HepG2 (cell line): ENCODE measurements at regions not wholly inside any gene's neighbourhood (a gene's known extent, or its start where the extent isn't known, plus 50 kb on each side); places are given as distances from the start of the nearest gene placed in this dataset.

Source experiments
- ATAC-seq: fragments of 200-7000 bp; cut with Tn5 transposase; 3 replicates; pipeline ENCODE4 v1.9.1; 2020; ENCODE audit warnings: mild to moderate bottlenecking, moderate library complexity
- BruUV-seq: library from RNA; stranded (reverse); fragments of 400-500 nt; replicated peaks from 2 replicates; lab custom pipeline; 2021; lab: Mats Ljungman, UMichigan
- CTCF ChIA-PET: fragments of 300-600 bp; formaldehyde crosslinking; extraction: SDS; loops from one replicate; lab custom pipeline; 2021; ENCODE audit warnings: low total read pairs, inconsistent platforms, low intra/inter-chr PET ratio; lab: Yijun Ruan, JAX
- POLR2A ChIA-PET: fragments of 350-600 bp; sonication (Branson Sonifier 250); formaldehyde crosslinking; loops from one replicate; lab custom pipeline; 2020; ENCODE audit warnings: antibody characterized with exemption, inconsistent platforms; lab: Yijun Ruan, JAX
- DNase-seq: peaks from one replicate; pipeline ENCODE4 v3.0.0-alpha.2; 2015; ENCODE audit warnings: low spot score
- FAIRE-seq: peaks from 3 replicates; lab custom pipeline; 2011; peaks lifted over from hg19 to GRCh38; lab: Jason Lieb, UNC
- H2AFZ ChIP-seq: one replicate; pipeline ENCODE4 v1.6.1; 2011; ENCODE audit warnings: low read length, inconsistent platforms
- H3K27ac ChIP-seq: fragments of 300-600 bp; 3 replicates; pipeline ENCODE4 v1.8.0; 2011; ENCODE audit warnings: mixed run types, mild to moderate bottlenecking, mixed read lengths, low read length, inconsistent platforms; ENCODE audit not compliant: insufficient read depth; ENCODE audit errors: extremely low read length
- H3K27me3 ChIP-seq, 2 experiments: fragments of 200-600 bp in 1 of 2; 2 replicates in 1 of 2; 3 replicates in 1 of 2; pipeline versions ENCODE4 v1.6.0 to v1.8.0; 2011; ENCODE audit warnings: low read length in 2 of 2, mild to moderate bottlenecking in 2 of 2, moderate library complexity in 2 of 2, inconsistent platforms in 1 of 2; ENCODE audit not compliant: insufficient read depth in 2 of 2, control insufficient read depth in 1 of 2
- H3K36me3 ChIP-seq, 2 experiments: fragments of 200-600 bp in 1 of 2; replicated peaks in 1 of 2; 2 replicates in 1 of 2; 3 replicates in 1 of 2; pipeline versions ENCODE4 v1.5.1 to v1.8.0; 2011; ENCODE audit warnings: low read length in 2 of 2, inconsistent platforms in 1 of 2; ENCODE audit not compliant: insufficient read depth in 2 of 2, control insufficient read depth in 1 of 2
- H3K4me1 ChIP-seq: 2 replicates; pipeline ENCODE4 v1.5.1; 2012; ENCODE audit warnings: low read length, inconsistent platforms; ENCODE audit not compliant: insufficient read depth
- H3K4me2 ChIP-seq: 2 replicates; pipeline ENCODE4 v1.6.0; 2011; ENCODE audit warnings: low read depth, low read length, inconsistent platforms
- H3K4me3 ChIP-seq, 3 experiments: fragments of 200-600 bp in 1 of 3; sonication (generic), shearing (Covaris generic) in 1 of 3; replicated peaks in 1 of 3; 2 replicates each; pipeline ENCODE4 v1.5.1; 2011 to 2016; ENCODE audit warnings: low read length in 3 of 3, inconsistent platforms in 2 of 3, low read depth in 2 of 3, mild to moderate bottlenecking in 2 of 3, control low read depth in 1 of 3, mixed read lengths in 1 of 3; ENCODE audit not compliant: insufficient read depth in 1 of 3
- H3K79me2 ChIP-seq: one replicate; pipeline ENCODE4 v1.6.1; 2011; ENCODE audit warnings: low read length, inconsistent platforms; ENCODE audit not compliant: insufficient read depth
- H3K9ac ChIP-seq: 2 replicates; pipeline ENCODE4 v1.6.0; 2011; ENCODE audit warnings: mild to moderate bottlenecking, low read depth, low read length, inconsistent platforms; ENCODE audit not compliant: insufficient read depth
- H3K9me3 ChIP-seq: 2 replicates; pipeline ENCODE4 v1.5.1; 2012; ENCODE audit warnings: mild to moderate bottlenecking, low read length
- H4K20me1 ChIP-seq: 2 replicates; pipeline ENCODE4 v1.6.0; 2011; ENCODE audit warnings: inconsistent platforms, mild to moderate bottlenecking, low read length, moderate library complexity; ENCODE audit not compliant: insufficient read depth
- ATF6 ChIP-seq: sonication (generic); formaldehyde crosslinking; conservative IDR thresholded peaks from 2 replicates; pipeline ENCODE4 v1.4.0; 2020; ENCODE audit warnings: missing genetic modification reagents
- BCL3 ChIP-seq: sonication (generic); formaldehyde crosslinking; IDR thresholded peaks from 2 replicates; pipeline ENCODE4 v1.5.1; 2020; ENCODE audit warnings: mild to moderate bottlenecking, missing genetic modification reagents, moderate library complexity
- FOXA1 ChIP-seq, 2 experiments: fragments of 450-650 bp in 1 of 2; sonication (generic) in 1 of 2; formaldehyde crosslinking in 1 of 2; IDR thresholded peaks; 2 replicates each; pipeline versions ENCODE4 v1.4.0 to v1.6.1; 2016 to 2020; ENCODE audit warnings: missing genetic modification reagents in 1 of 2
- HOXA7 ChIP-seq: sonication (generic); formaldehyde crosslinking; IDR thresholded peaks from 2 replicates; pipeline ENCODE4 v1.8.1; 2022; ENCODE audit warnings: mild to moderate bottlenecking, missing genetic modification reagents, moderate library complexity
- NR2F6 ChIP-seq, 2 experiments: IDR thresholded peaks; 2 replicates each; pipeline ENCODE4 v1.6.1; 2016; ENCODE audit warnings: antibody characterized with exemption in 1 of 2, mild to moderate bottlenecking in 1 of 2
- THAP11 ChIP-seq: IDR thresholded peaks from 2 replicates; pipeline ENCODE4 v1.6.1; 2016; ENCODE audit warnings: missing biosample characterization, missing genetic modification reagents
- USF2 ChIP-seq, 2 experiments: sonication (generic) in 1 of 2; formaldehyde crosslinking in 1 of 2; IDR thresholded peaks; 2 replicates each; pipeline versions ENCODE4 v1.5.1 to v1.6.1; 2011 to 2020; ENCODE audit warnings: borderline replicate concordance in 1 of 2, low read depth in 1 of 2, low read length in 1 of 2, mild to moderate bottlenecking in 1 of 2, missing genetic modification reagents in 1 of 2, moderate library complexity in 1 of 2
- ZBTB49 ChIP-seq: sonication (generic); formaldehyde crosslinking; IDR thresholded peaks from 2 replicates; pipeline ENCODE4 v1.4.0; 2020; ENCODE audit warnings: missing genetic modification reagents, borderline replicate concordance
- ZNF761 ChIP-seq: sonication (generic); formaldehyde crosslinking; conservative IDR thresholded peaks from 2 replicates; pipeline ENCODE4 v1.4.0; 2020; ENCODE audit warnings: mild to moderate bottlenecking, missing genetic modification reagents
- ZSCAN25 ChIP-seq: sonication (generic); formaldehyde crosslinking; IDR thresholded peaks from 2 replicates; pipeline ENCODE4 v1.8.0; 2022; ENCODE audit warnings: mild to moderate bottlenecking, missing genetic modification reagents
- WGBS: methylation state at CpG from one replicate; pipeline ENCODE4 v1.1.6; 2017; ENCODE audit warnings: low lambda C conversion rate; 5-methylcytosine and 5-hydroxymethylcytosine counted together
- in situ Hi-C: cut with HindIII; loops from 2 replicates; pipeline ENCODE4 v1.10.0; 2017; ENCODE audit warnings: low pct_unique_long_range_greater_than_20kb; ENCODE audit not compliant: extremely low pct_ligation_motif_present
- intact Hi-C: fragments of 100-400 bp; cut with micrococcal nuclease; formaldehyde crosslinking; loops from one replicate; pipeline ENCODE4 v1.10.0; 2022; ENCODE audit not compliant: unreplicated experiment

- H3K4me3 ChIP-seq: no peak overlapping the region
- no peaks in the 10 kb centered on the region for H3K27me3 ChIP-seq
- DNase-seq (no peak), FAIRE-seq (no peak), ATAC-seq (no peak; the same call in 1 of the 3 replicates)
- ChIA-PET CTCF (no interaction called here), POLR2A (no interaction called here)
- H3K9me3 ChIP-seq: no peaks in the 10 kb centered on the region
- 0% methylated on average over 3 of the region's 3 CpGs for WGBS
- intact Hi-C loops (no loop called here), in situ Hi-C loops (no loop called here)
- no peaks in the 10 kb centered on the region for H4K20me1 ChIP-seq
- H3K36me3 ChIP-seq: no peaks in the 10 kb centered on the region
- no TSS peak for BruUV-seq
- H3K4me2 ChIP-seq: no peak overlapping the region
- no peak overlapping the region for H3K9ac ChIP-seq
- H2AFZ ChIP-seq: no peak overlapping the region
- TF ChIP-seq NR2F6 (IDR thresholded peaks at IDR 0.05): peak; percentile 26; the same call in 1 of the 2 replicates
- no peak for TF ChIP-seq NR2F6 (CRISPR knock-in tag; IDR thresholded peaks at IDR 0.05)
- TF ChIP-seq ZSCAN25 (CRISPR knock-in tag): no peak
- TF ChIP-seq, all 625 proteins: peak for 1
- Histone ChIP-seq H3K79me2 (no peaks in the 10 kb centered on the region), H3K27ac (no peak overlapping the region), H3K4me1 (no peaks in the 10 kb centered on the region)
Measured at GRCh38 chr3:147900851-147901250, 491.7 kb downstream of the ZIC1 start.

GRCh38 chr3:147903026-147903425 lies 493.9 kb downstream of the ZIC1 start:
- ATAC-seq: peak; percentile 31; the same call in 1 of the 3 replicates
- H3K79me2 ChIP-seq: no peaks in the 10 kb centered on the region
- H3K4me2 ChIP-seq: no peak overlapping the region
- DNase-seq: no peak
- FAIRE-seq: no peak
- POLR2A ChIA-PET: no interaction called here
- H3K4me1 ChIP-seq: no peaks in the 10 kb centered on the region
- H3K36me3 ChIP-seq: no peaks in the 10 kb centered on the region
- WGBS: 6% methylated on average over 4 of the region's 4 CpGs
- in situ Hi-C loops (no loop called here), intact Hi-C loops (no loop called here)
- no peaks in the 10 kb centered on the region for H4K20me1 ChIP-seq
- CTCF ChIA-PET: no interaction called here
- no peak overlapping the region for H2AFZ ChIP-seq
- BruUV-seq: no TSS peak
- H3K27ac ChIP-seq: no peak overlapping the region
- no peaks in the 10 kb centered on the region for H3K9me3 ChIP-seq
- no peaks in the 10 kb centered on the region for H3K27me3 ChIP-seq
- H3K9ac ChIP-seq: no peak overlapping the region
- no peak overlapping the region for H3K4me3 ChIP-seq
- TF ChIP-seq ZNF761 (no peak), BCL3 (CRISPR knock-in tag) (no peak), THAP11 (no peak), HOXA7 (no peak), ATF6 (no peak), FOXA1 (IDR thresholded peaks at IDR 0.05) (no peak), FOXA1 (CRISPR knock-in tag; IDR thresholded peaks at IDR 0.05) (no peak), ZBTB49 (CRISPR knock-in tag) (no peak), USF2 (IDR thresholded peaks at IDR 0.05; ENCODE audit: low read depth, low read length) (no peak), USF2 (CRISPR knock-in tag; IDR thresholded peaks at IDR 0.05; ENCODE audit: borderline replicate concordance) (no peak)
